ENCODE measurements at regions not wholly inside any gene's neighbourhood (a gene's known extent, or its start where the extent isn't known, plus 50 kb on each side); places are given as distances from the start of the nearest gene placed in this dataset.
"Not testable (repeated sequence)": the region's sequence is repeated elsewhere in the genome, so short reads cannot be mapped to it uniquely, and the experiment has no call there.

DNA sequence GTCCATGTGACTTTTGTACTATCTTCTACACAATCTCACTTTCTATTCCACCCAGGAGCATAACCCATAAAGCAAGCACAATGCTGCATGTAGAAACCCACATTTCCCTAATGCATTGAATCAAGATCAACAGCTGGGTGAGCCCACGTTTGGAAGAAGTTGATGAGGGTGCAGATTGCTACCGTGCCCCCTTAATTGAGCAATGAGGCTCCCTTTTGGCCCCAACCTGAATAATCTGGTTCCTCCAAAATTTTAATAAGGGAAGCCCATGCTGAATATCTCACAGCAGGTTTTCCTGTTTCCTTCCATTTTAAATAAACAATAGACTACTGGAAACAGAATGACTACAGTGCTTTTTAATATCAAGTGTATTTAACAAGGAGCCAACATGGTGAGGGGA lies 403.6 kb upstream of the SGCG start:
- no peak for DNase-seq

- no peak for DNase-seq
Measured at GRCh38 chr13:22789027-22789593, 391.7 kb upstream of the SGCG start.

DNA sequence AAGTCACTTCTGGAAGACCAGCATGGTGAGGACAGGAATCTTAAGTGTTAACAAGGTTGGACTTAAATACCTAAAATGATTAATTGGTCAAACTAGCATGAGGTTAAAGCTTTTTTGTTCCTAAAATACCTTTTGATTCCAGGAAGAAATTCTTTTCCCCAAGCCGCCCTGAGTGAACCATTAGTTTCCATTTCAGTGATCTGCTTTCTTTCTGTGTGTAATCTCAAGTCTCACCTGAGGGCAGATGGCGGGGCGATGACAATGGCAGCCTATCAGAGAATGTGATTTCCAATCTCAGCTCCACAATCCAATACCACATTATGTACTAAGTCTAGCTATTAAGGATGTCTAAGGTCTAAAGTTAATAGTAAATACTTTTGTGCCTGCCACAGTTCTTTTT lies 390.9 kb upstream of the SGCG start:
- DNase-seq = no peak

GRCh38 chr13:22793598-22794134 lies 387.1 kb upstream of the SGCG start:
- DNase-seq = no peak

DNA sequence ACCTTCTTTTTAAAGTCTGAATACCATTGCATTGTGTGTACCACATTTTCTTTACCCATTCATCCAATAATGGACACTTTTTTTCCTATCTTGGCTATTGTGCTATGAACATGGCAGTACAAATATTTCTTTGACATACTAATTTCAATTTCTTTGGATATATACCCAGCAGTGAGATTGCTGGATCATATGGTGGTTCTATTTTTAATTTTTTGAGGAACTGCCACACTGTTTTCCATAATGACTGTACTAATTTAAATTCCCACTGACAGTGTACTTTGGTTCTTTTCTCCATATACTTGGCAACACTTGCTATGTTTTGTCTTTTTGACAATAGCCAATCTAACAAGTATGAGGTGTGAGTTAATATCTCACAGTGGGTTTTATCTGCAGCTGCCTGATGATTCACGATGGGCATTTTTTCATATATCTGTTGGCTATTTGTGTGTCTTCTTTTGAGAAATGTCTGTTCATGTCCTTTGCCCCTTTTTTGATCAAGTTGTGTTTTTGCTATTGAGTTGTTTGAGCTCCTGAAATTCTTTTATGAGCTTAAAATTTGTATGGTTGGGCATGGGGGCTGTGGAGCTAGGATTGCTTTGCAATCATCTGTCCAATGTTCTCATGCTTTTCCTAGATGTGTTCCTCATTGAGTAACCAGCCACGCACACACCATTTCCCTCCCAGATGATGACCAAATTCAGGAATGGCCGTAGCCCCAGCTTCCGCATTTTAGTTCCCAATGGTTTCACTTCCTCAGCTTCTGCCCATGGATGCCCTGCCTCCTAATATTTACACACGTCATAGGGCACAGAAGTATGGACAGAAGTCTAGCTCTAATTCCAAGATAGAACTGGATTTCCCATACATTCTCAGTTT lies 380.0 kb upstream of the SGCG start:
- DNase-seq = no peak

GRCh38 chr13:22801402-22802003 lies 379.3 kb upstream of the SGCG start:
- peak; percentile 3 to 66 for DNase-seq

DNA sequence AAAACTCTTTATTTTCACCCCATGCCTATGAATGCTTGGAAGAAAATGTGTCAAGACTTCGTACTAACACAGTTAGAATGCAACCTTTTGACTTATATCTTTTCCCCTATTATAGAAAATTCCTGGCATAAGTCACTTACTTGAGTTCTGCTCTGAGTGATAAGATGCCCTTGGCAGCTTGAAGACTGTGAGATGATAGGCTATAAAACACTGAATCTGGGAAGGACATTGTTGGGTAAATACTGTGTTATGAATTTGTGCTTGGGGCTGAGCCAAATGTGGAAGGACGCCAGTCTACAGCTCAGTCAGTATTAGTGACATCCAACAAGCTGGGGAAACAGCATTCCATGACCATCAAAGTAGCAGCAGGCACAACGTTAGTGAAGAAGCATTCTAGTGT lies 368.0 kb upstream of the SGCG start:
- no peak for DNase-seq

- peak; percentile 69 to 92 for DNase-seq
Measured at GRCh38 chr13:22813531-22814377, 367.0 kb upstream of the SGCG start.

DNA sequence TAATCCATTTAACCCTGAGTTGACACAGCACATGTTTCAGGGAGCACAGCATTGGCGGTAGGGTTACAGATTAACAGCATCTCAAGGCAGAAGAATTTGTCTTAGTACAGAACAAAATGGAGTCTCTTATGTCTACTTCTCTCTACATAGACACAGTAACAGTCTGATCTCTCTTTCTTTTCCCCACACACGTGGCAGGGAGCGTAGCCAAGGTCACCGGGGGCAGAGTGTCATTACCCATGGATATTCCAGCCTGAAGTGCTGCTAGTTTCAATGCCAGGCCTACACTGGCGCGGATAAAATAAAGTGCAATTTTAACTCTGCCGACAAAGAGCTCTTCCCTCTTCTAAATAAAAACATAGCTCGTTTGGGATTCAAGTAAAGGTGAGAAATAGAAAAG lies 366.3 kb upstream of the SGCG start:
- DNase-seq = not testable (repeated sequence)

- no peak for DNase-seq
Measured at GRCh38 chr13:22821589-22821988, 359.2 kb upstream of the SGCG start.

DNA sequence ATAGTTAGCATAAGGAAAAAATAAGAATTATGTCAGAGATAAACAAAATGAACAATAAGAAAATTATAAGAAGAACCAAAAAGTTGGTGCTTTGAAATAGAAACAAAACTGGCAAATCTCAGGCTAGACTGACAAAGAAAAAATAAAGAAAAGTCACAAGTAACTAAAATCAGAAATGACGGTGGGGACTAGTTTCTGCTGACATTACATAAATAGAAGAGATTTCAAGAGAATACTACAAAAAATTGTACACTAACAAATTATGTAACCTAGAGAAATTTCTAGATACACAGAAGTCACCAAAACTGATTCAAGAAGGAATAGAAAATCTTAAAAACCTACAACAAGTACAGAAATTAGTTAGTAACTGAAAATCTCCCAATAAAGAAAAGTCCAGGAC lies 355.6 kb upstream of the SGCG start:
- DNase-seq = no peak

GRCh38 chr13:22828081-22828480 lies 352.7 kb upstream of the SGCG start:
- no peak for DNase-seq

DNA sequence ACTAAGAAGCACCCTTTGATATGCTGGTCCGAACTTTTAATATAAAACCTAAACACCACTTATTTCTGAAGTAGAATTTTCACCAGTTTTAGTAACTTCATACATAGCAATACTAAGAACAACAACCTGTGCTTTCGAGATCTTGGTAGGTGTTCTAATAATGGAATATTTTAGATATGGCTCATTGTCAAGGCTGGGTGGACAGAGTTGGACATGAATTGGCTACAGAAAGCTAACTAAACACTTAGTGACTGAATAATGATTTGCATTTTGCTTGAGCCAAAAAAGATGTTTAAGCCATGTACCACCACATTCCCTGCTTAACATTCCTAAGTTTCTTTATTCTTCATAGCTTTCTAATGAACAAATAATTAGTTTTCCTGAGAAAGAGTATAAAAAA lies 344.3 kb upstream of the SGCG start:
- no peak for DNase-seq

DNA sequence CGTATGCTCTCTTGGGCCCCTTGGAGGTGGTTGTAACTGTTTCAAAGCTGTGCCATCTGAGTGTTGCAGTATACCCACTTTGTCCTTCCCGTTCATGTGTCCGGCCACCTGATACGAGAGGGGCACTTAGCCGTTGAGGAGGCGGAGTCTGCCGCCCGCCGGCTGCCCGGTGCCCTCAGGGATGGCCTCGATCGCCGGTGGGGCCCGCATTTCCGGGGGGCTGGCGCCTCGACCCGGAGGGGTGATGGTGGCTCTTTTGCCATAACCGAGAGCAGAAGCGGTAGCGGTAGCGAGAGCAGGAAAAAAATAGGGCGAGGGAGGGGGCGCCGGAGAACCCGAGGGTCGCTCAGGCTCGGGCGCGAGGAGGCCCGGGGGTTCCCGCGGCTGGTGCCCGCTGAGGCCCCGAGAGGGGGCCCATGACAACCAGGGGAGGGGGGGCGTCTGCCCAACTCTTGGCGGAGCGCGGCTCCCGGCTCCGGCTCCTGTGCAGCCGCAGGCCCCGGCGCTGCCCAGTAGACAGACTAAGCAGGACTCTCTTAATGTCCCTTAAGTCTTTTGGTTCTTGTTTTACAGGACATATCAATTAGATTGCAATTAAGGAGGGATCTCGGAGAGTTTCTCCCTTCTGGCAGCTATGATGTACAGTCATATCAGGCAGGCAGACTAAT lies 342.7 kb upstream of the SGCG start:
- peak; percentile 60 to 79 for DNase-seq

DNA sequence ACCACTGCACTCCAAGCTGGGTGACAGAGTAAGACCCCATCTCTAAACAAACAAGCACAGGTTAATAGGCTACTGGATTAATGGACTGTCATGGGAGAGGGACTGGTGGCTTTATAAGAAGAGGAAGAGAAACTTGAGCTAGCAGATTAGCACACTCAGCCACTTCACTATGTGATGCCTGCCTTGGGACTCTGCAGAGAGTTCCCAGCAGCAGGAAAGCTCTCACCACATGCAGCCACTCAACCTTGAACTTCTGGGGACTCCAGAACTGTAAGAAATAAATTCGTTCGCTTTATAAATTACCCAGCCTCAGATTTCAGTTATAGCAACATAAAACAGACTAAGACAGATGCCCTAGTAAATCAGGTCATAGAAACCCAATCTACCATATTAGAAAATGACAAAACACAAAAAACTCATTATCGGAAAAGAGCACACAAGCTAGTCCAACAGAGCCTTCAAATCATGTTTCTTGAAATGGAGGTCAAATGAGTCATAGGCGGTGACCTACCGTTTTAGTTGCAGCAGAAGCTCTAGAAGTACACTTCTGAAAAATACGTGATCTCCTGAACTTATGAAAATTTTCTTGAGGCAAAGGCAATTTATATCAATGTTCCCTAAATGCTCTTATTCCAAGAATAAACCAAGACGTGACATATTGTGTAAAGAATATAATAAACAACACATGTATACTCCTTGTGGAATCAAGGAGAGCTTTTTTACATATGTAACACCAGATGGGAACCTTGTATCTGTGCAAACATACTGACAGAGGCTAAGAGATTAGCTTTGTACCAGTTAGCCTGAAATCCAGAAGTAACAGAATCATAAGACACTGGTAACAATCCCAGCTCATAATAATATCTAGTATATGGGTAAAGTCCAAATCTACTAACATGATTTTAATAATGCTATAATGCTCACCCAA lies 340.9 kb upstream of the SGCG start:
- peak; percentile 72 to 89 for DNase-seq

GRCh38 chr13:22846551-22846950 lies 334.2 kb upstream of the SGCG start:
- DNase-seq = no peak

DNA sequence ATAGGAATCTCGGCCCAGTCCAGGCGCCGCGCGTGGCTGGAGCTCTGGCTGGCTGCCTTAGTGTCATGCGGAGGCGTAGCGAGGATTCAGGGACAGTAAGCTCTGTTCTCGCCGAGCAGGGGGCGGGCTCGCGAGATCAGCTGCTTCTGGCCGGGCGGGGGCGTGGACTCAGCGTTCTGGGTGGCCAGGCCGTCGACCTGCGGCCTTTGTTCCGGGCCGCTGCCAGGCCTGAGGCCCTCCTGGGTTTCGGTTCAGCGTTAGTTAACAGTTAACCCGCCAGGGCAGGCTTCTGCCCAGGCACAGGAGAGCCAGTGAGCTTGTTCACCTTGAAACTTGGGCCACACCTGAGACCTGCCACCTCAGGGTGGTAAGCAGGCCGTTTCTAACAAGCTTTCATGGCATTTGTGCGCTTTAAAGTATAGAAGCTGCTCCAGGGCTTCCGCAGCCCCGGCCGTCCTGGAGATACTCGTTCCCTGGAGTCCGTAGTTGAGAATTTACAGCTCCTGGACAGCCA lies 332.2 kb upstream of the SGCG start:
- no peak for DNase-seq

GRCh38 chr13:22855926-22856325 lies 324.9 kb upstream of the SGCG start:
- peak; percentile 4 to 48 for DNase-seq

DNA sequence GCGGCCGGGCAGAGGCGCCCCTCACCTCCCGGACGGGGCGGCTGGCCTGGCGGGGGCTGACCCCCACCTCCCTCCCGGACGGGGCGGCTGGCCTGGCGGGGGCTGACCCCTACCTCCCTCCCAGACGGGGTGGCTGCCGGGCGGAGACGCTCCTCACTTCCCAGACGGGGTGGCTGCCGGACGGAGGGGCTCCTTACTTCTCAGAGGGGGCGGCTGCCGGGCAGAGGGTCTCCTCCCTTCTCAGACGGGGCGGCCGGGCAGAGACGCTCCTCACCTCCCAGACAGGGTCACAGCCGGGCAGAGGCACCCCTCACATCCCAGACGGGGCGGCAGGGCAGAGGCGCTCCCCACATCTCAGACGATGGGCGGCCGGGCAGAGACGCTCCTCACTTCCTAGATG lies 321.8 kb upstream of the SGCG start:
- not testable (repeated sequence) for DNase-seq

- not testable (repeated sequence) for DNase-seq
Measured at GRCh38 chr13:22859411-22859810, 321.4 kb upstream of the SGCG start.

DNA sequence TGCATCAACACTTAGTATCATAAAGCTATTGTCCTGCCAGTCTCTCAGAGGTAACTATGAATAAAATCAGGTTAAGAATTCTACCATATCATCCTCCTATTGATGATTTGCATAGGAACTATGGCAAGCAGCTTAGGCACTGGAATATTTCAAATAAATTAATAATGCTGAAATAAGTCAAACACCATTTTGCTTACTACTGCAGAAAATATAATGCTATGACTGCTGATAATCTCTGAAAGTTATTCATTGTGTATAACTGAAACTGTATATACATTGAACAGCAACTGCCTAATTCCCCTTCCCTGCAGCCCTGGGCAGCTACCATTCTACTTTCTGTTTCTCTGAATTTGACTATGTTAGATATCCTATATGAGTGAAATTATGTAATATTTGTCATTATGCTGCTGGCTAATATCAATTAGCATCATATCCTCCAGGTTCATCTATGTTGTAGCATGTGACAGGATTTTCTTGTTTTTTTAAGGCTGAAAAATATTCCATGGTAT lies 318.8 kb upstream of the SGCG start:
- DNase-seq = no peak

All from NCI-H524 (cell line).